ENCODE measurements at regions not wholly inside any gene's neighbourhood (a gene's known extent, or its start where the extent isn't known, plus 50 kb on each side); places are given as distances from the start of the nearest gene placed in this dataset.
"Not testable (repeated sequence)": the region's sequence is repeated elsewhere in the genome, so short reads cannot be mapped to it uniquely, and the experiment has no call there.

GRCh38 chr4:177187371-177187770 lies 122.3 kb upstream of the NEIL3 start:
- no peak for DNase-seq (ENCODE audit: low read depth)

- no peak for DNase-seq (ENCODE audit: low read depth)
These were observed 118.6 kb upstream of the NEIL3 start for GRCh38 chr4:177190995-177191580.

DNA sequence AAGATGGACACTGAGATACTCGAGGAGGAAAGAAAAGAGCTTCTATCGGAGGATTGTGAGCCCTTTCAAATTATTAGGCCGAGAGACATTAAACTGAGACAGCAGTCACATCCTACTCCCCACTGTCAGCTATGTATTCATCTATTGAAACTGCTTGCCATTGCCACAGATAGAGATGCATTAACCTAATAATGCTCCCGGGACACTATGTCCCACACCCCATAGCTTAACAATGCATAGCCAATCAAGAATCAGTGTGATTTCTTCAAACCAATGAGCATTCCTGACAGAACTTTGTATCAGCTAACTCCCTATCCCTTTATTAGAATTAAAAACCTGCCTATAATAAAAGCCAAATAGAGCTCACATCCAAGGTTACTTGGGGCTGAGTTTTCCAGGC lies 118.1 kb upstream of the NEIL3 start:
- no peak for DNase-seq (ENCODE audit: low read depth)

DNA sequence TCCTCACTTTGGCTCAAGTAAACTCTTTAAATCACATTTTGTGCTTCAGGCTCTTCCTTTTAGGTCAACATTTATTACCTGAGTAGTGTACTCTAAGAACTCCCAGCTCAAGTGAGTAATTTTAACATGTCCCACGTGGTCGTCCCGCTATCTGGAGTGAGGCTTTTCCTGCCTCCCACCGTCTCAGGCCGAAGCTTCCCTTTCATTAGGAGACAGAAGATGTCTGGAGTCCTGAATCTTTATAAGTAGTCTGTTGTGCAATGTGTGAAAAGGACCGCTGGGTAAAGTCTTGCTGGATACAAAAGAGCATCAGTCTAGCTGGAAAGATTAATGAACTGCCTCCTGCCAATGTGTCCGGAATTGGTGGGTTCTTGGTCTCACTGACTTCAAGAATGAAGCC lies 117.7 kb upstream of the NEIL3 start:
- DNase-seq (ENCODE audit: low read depth): no peak

DNA sequence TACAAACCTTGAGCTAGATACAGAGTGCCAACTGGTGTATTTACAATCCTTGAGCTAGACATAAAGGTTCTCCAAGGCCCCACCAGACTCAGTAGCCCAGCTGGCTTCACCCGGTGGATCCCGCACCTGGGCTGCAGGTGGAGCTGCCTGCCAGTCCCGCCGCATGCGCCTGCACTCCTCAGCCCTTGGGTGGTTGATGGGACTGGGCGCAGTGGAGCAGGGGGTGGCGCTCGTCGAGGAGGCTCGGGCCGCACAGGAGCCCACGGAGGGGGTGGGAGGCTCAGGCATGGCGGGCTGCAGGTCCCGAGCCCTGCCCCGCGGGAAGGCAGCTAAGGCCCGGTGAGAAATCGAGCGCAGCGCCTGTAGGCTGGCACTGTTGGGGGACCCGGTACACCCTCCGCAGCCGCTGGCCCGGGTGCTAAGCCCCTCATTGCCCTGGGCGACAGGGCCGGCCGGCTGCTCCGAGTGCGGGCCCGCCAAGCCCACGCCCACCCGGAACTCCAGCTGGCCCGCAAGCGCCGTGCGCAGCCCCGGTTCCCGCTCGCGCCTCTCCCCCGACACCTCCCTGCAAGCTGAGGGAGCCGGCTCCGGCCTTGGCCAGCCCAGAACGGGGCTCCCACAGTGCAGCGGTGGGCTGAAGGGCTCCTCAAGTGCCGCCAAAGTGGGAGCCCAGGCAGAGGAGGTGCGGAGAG lies 116.5 kb upstream of the NEIL3 start:
- not testable (repeated sequence) for DNase-seq (ENCODE audit: low read depth)

GRCh38 chr4:177194906-177195305 lies 114.8 kb upstream of the NEIL3 start:
- no peak for DNase-seq (ENCODE audit: low read depth)

DNA sequence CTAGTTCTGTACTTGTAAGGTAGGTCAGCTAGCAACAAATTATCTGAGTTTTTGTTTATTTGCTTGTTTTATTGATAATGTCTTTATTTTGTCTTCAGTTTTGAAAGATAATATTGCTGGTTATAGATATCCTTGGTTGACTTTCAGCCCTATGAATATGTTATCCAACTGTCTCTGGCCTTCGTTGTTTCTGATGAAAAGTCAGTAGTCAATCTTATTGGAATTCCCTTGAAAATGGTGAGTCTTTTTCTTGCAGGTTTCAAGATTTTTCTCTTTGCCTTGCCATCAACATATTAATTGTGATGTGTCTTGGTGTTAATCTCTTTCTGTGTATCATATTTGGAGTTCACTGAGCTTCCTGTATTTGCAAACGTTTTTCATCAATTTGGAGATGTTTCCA lies 113.1 kb upstream of the NEIL3 start:
- DNase-seq (ENCODE audit: low read depth): no peak

GRCh38 chr4:177201614-177202013 lies 108.1 kb upstream of the NEIL3 start:
- no peak for DNase-seq (ENCODE audit: low read depth)

DNA sequence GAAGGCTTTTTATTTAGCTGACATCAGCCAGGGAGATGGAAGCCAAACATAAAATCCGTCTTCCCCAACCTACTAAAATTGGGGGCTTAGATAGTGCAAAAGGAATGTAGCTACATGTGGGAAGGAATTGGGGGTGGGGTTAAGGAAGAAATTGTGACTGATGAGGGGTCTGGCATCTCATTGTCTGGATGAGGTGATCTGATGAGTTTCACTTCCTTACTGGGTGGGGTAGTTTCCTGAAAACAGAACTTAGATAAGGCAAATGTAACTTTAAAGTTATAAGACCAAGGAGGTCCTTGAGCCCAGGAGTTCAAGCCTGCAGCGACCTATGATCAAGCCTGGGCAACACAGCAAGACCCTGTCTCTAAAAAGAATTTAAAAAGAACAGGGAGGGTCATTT lies 105.5 kb upstream of the NEIL3 start:
- no peak for DNase-seq (ENCODE audit: low read depth)

- DNase-seq (ENCODE audit: low read depth): no peak
These were observed 94.7 kb upstream of the NEIL3 start for GRCh38 chr4:177214935-177215334.

DNA sequence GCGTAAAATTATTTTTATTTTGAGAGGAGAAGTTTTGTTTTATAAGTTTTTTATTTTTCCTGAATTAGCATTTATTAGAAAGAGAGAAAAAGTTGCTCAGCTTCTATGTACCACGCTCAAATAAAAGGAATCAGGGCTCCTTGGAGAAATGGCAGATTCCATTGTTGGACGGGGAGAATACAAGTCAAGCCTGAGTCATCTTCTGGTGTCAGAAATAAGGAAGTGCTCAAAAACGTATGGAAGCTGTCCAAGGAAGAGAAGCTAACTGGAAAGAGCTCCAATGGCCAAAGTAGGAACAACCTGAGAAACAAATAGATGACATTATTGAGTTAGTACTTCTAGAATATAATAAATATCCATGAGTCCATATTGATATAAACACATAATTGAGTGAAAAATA lies 89.3 kb upstream of the NEIL3 start:
- no peak for DNase-seq (ENCODE audit: low read depth)

DNA sequence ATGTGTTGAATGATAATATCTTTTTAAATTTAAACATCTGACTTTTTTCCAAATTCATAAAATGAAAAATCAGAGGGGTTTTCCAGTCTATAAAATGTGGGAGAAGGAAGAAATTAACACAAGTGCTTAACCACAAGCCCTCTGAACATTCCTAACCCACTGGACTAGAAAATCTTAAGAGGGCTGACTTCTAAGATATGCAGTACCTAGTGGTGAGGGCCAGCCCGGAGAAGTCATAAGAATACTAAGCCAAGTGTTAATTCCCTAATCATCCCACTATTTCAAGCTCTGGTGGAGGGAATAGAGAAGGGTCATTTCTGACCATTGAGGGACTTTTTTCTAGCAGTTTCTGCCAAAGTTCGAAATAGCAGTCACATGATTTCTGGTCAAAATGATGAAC lies 86.9 kb upstream of the NEIL3 start:
- DNase-seq (ENCODE audit: low read depth): no peak

GRCh38 chr4:177225605-177226004 lies 84.1 kb upstream of the NEIL3 start:
- DNase-seq (ENCODE audit: low read depth): no peak

DNA sequence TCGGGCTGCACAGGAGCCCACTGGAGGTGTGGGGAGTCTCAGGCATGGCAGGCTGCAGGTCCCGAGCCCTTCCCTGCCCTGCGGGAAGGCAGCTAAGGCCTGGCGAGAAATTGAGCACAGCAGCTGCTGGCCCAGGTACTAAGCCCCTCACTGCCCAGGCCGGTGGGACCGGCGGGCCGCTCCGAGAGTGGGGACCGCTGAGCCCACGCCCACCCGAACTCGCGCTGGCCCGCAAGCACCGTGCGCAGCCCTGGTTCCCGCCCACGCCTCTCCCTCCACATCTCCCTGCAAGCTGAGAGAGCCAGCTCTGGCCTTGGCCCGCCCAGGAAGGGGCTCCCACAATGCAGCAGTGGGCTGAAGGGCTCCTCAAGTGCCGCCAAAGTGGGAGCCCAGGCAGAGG lies 82.0 kb upstream of the NEIL3 start:
- no peak for DNase-seq (ENCODE audit: low read depth)

- no peak for DNase-seq (ENCODE audit: low read depth)
These were observed 81.1 kb upstream of the NEIL3 start for GRCh38 chr4:177228599-177228998.

- no peak for DNase-seq (ENCODE audit: low read depth)
These were observed 80.3 kb upstream of the NEIL3 start for GRCh38 chr4:177229331-177229730.

DNA sequence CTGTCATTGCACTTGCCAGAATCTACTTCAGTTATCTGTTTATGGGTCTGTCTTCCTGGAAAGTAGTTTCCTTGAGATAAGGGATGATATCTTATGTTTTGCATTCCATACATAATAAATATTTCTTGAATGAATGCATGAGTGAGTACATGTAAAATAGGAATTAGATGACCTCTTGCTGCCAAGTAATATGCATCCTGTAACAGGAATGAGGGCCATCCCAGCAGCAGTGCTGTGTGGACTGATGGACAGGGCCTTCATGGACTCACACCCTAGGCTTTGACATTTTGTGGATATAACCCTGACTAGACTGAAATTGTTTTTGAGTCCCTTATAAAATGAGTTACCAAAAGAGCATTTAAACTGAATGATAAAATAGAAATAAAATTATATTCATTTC lies 77.2 kb upstream of the NEIL3 start:
- DNase-seq (ENCODE audit: low read depth): no peak

- DNase-seq (ENCODE audit: low read depth): no peak
These were observed 74.6 kb upstream of the NEIL3 start for GRCh38 chr4:177235026-177235425.

GRCh38 chr4:177236886-177237285 lies 72.8 kb upstream of the NEIL3 start:
- DNase-seq (ENCODE audit: low read depth): no peak

DNA sequence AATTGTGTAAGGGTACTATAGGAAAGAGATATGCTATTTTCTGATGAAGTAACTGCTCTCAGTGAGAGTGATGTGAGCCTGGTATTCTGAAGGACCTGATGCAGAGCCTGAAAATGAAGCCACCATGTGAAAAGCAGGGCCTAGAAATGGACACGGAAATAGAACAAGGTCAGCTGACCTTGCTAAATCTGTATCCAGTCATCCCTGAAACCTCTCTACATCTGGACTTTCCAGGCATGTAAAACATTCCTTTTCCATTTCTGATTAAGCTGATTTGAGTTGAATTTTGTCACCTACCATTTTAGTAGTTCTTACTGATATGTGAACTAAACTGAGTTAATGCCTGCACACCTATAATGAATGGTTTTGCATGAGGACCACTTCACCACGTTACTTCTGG lies 72.4 kb upstream of the NEIL3 start:
- DNase-seq (ENCODE audit: low read depth): no peak

GRCh38 chr4:177239477-177239876 lies 70.2 kb upstream of the NEIL3 start:
- no peak for DNase-seq (ENCODE audit: low read depth)

DNA sequence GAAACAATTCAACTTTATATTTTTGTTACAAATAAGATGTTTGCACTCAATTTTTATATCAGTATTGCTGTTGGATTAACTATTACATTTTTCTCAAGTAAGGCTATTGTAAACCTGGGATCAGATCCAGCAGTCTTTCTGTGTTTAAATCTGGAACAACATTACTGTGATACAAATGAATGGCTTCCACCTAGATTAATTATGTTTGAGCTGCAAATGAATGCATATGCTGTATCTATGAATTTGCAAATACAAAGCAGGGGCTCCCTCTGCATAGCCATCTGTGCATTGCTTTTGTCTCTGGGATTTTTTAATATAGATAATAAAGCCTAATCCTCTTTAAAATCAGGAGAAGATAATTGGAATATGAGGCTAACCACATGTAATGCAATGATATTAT lies 69.8 kb upstream of the NEIL3 start:
- no peak for DNase-seq (ENCODE audit: low read depth)

- no peak for DNase-seq (ENCODE audit: low read depth)
These were observed 66.9 kb upstream of the NEIL3 start for GRCh38 chr4:177242651-177243286.
